Hepatocyte (in vitro differentiated cells): ENCODE measurements at regions not wholly inside any gene's neighbourhood (a gene's known extent, or its start where the extent isn't known, plus 50 kb on each side); places are given as distances from the start of the nearest gene placed in this dataset.

Experiments
- DNase-seq: peaks from one replicate; pipeline ENCODE4 v3.0.0-alpha.2; 2016; ENCODE audit warnings: low spot score
- H2AFZ ChIP-seq: fragments of 200-600 bp; sonication (generic); 2 replicates; pipeline ENCODE4 v1.6.0; 2016; ENCODE audit warnings: antibody characterized with exemption, mild to moderate bottlenecking
- H3K27ac ChIP-seq: fragments of 200-600 bp; sonication (generic); 2 replicates; pipeline ENCODE4 v1.5.1; 2016; ENCODE audit warnings: mild to moderate bottlenecking
- H3K27me3 ChIP-seq: fragments of 200-600 bp; sonication (generic); 2 replicates; pipeline ENCODE4 v1.6.1; 2016
- H3K36me3 ChIP-seq: fragments of 200-600 bp; sonication (generic); replicated peaks from 2 replicates; pipeline ENCODE4 v1.5.1; 2016; ENCODE audit warnings: low read depth; ENCODE audit not compliant: insufficient read depth
- H3K4me1 ChIP-seq: fragments of 200-600 bp; sonication (generic); 2 replicates; pipeline ENCODE4 v1.5.1; 2016; ENCODE audit warnings: mild to moderate bottlenecking, moderate library complexity; ENCODE audit not compliant: insufficient read depth
- H3K4me2 ChIP-seq: fragments of 200-600 bp; sonication (generic); 2 replicates; pipeline ENCODE4 v1.6.0; 2016
- H3K4me3 ChIP-seq: fragments of 200-600 bp; sonication (generic); 2 replicates; pipeline ENCODE4 v1.5.1; 2016; ENCODE audit warnings: mild to moderate bottlenecking
- H3K79me2 ChIP-seq: fragments of 200-600 bp; sonication (generic); 2 replicates; pipeline ENCODE4 v1.6.0; 2017; ENCODE audit warnings: mild to moderate bottlenecking
- H3K9me2 ChIP-seq: fragments of 200-600 bp; sonication (generic); replicated peaks from 2 replicates; pipeline ENCODE4 v1.6.0; 2017; ENCODE audit warnings: mild to moderate bottlenecking; ENCODE audit not compliant: insufficient read depth
- H3K9me3 ChIP-seq: fragments of 200-600 bp; sonication (generic); 2 replicates; pipeline ENCODE4 v1.5.1; 2016; ENCODE audit warnings: low read depth, mild to moderate bottlenecking
- H4K20me1 ChIP-seq: fragments of 200-600 bp; sonication (generic); 2 replicates; pipeline ENCODE4 v1.6.0; 2016; ENCODE audit warnings: mild to moderate bottlenecking; ENCODE audit not compliant: insufficient read depth, poor library complexity, severe bottlenecking
- CTCF ChIP-seq: fragments of 200-600 bp; sonication (generic); IDR thresholded peaks from 2 replicates; pipeline ENCODE4 v1.5.1; 2016; ENCODE audit warnings: antibody characterized with exemption, mild to moderate bottlenecking; ENCODE audit not compliant: poor library complexity
- EZH2 ChIP-seq: fragments of 200-600 bp; sonication (generic); IDR thresholded peaks from 2 replicates; pipeline ENCODE4 v1.6.1; 2016; ENCODE audit warnings: antibody characterized with exemption, mild to moderate bottlenecking, borderline replicate concordance
- EZH2phosphoT487 ChIP-seq: fragments of 200-600 bp; sonication (generic); IDR thresholded peaks from one replicate; pipeline ENCODE4 v1.6.1; 2018; ENCODE audit warnings: antibody characterized with exemption, mild to moderate bottlenecking, low read depth, moderate library complexity; ENCODE audit not compliant: unreplicated experiment, severe bottlenecking
- WGBS: methylation state at CpG from one replicate; pipeline ENCODE4 v1.1.6; 2016; ENCODE audit warnings: low lambda C conversion rate; ENCODE audit errors: missing lambda C conversion rate; 5-methylcytosine and 5-hydroxymethylcytosine counted together

- peak overlapping the region; percentile 54 for H3K4me2 ChIP-seq
These were observed 804.4 kb upstream of the CELF4 start for GRCh38 chr18:38369772-38370690.

GRCh38 chr18:38368886-38369285 is 803.3 kb upstream of the CELF4 start:
- H2AFZ ChIP-seq: no peak overlapping the region

More at GRCh38 chr18:38369772-38370690, 804.4 kb upstream of the CELF4 start:
- Histone ChIP-seq H3K27ac (no peak overlapping the region), H3K79me2 (no peaks in the 10 kb centered on the region), H2AFZ (no peak overlapping the region), H3K4me3 (no peak overlapping the region), H3K9me3 (no peaks in the 10 kb centered on the region), H3K36me3 (no peaks in the 10 kb centered on the region), H3K27me3 (no peaks in the 10 kb centered on the region), H3K9me2 (no peaks in the 10 kb centered on the region), H3K4me1 (peaks cover 3% of the 10 kb centered on the region), H4K20me1 (no peaks in the 10 kb centered on the region)
- TF ChIP-seq EZH2 (no peak), EZH2phosphoT487 (no peak), CTCF (no peak)
- DNase-seq: no peak
- WGBS: 68% methylated on average over 4 of the region's 4 CpGs

GRCh38 chr18:38368246-38368645 is 802.6 kb upstream of the CELF4 start:
- H2AFZ ChIP-seq: no peak overlapping the region
- TF ChIP-seq CTCF (no peak), EZH2phosphoT487 (no peak), EZH2 (no peak)
- H4K20me1 ChIP-seq: no peaks in the 10 kb centered on the region
- no peak for DNase-seq
- no peaks in the 10 kb centered on the region for H3K36me3 ChIP-seq
- no peak overlapping the region for H3K4me2 ChIP-seq
- peaks cover 3% of the 10 kb centered on the region for H3K4me1 ChIP-seq
- no peaks in the 10 kb centered on the region for H3K27me3 ChIP-seq
- H3K9me3 ChIP-seq: no peaks in the 10 kb centered on the region
- H3K27ac ChIP-seq: no peak overlapping the region
- WGBS: 96% methylated on average over 2 of the region's 2 CpGs
- H3K79me2 ChIP-seq: no peaks in the 10 kb centered on the region
- no peak overlapping the region for H3K4me3 ChIP-seq
- no peaks in the 10 kb centered on the region for H3K9me2 ChIP-seq

More at GRCh38 chr18:38368886-38369285, 803.3 kb upstream of the CELF4 start:
- Histone ChIP-seq H3K36me3 (no peaks in the 10 kb centered on the region), H3K9me2 (no peaks in the 10 kb centered on the region), H3K79me2 (no peaks in the 10 kb centered on the region), H3K27me3 (no peaks in the 10 kb centered on the region), H3K4me2 (no peak overlapping the region), H3K4me3 (no peak overlapping the region), H3K4me1 (peaks cover 3% of the 10 kb centered on the region), H4K20me1 (no peaks in the 10 kb centered on the region), H3K9me3 (no peaks in the 10 kb centered on the region), H3K27ac (no peak overlapping the region)
- TF ChIP-seq EZH2phosphoT487 (no peak), CTCF (no peak), EZH2 (no peak)
- no peak for DNase-seq
